Smooth muscle cell (in vitro differentiated cells): ENCODE measurements at regions not wholly inside any gene's neighbourhood (a gene's known extent, or its start where the extent isn't known, plus 50 kb on each side); places are given as distances from the start of the nearest gene placed in this dataset.

ENCODE experiments used
- DNase-seq: peaks from one replicate; lab custom pipeline; 2025; ENCODE audit not compliant: unreplicated experiment; lab: John Stamatoyannopoulos, UW
- H2AFZ ChIP-seq: fragments of 200-600 bp; sonication (generic); 2 replicates; pipeline ENCODE4 v1.6.0; 2016; ENCODE audit warnings: antibody characterized with exemption, low read depth, mild to moderate bottlenecking
- H3F3A ChIP-seq: fragments of 200-600 bp; sonication (generic); 2 replicates; pipeline ENCODE4 v1.6.0; 2017; ENCODE audit warnings: antibody characterized with exemption, low read depth
- H3K27ac ChIP-seq: fragments of 200-600 bp; sonication (generic); 2 replicates; pipeline ENCODE4 v1.5.1; 2016; ENCODE audit warnings: low read depth, mild to moderate bottlenecking
- H3K27me3 ChIP-seq: fragments of 200-600 bp; sonication (generic); 2 replicates; pipeline ENCODE4 v1.6.1; 2016; ENCODE audit warnings: low read depth, mild to moderate bottlenecking
- H3K36me3 ChIP-seq: fragments of 200-600 bp; sonication (generic); 2 replicates; pipeline ENCODE4 v1.5.1; 2016; ENCODE audit warnings: low read depth
- H3K4me1 ChIP-seq: fragments of 200-600 bp; sonication (generic); 2 replicates; pipeline ENCODE4 v1.5.1; 2016; ENCODE audit warnings: low read depth
- H3K4me2 ChIP-seq: fragments of 200-600 bp; sonication (generic); 2 replicates; pipeline ENCODE4 v1.6.0; 2016; ENCODE audit warnings: mild to moderate bottlenecking
- H3K4me3 ChIP-seq: fragments of 200-600 bp; sonication (generic); 2 replicates; pipeline ENCODE4 v1.5.1; 2016; ENCODE audit warnings: mild to moderate bottlenecking
- H3K79me2 ChIP-seq: fragments of 200-600 bp; sonication (generic); 2 replicates; pipeline ENCODE4 v1.6.0; 2016; ENCODE audit warnings: low read depth, mild to moderate bottlenecking
- H3K9ac ChIP-seq: fragments of 200-600 bp; sonication (generic); 2 replicates; pipeline ENCODE4 v1.6.0; 2016; ENCODE audit warnings: low read depth
- H3K9me3 ChIP-seq: fragments of 200-600 bp; sonication (generic); replicated peaks from 2 replicates; pipeline ENCODE4 v1.5.1; 2016; ENCODE audit warnings: low read depth
- H4K20me1 ChIP-seq: fragments of 200-600 bp; sonication (generic); 2 replicates; pipeline ENCODE4 v1.6.0; 2016; ENCODE audit warnings: low read depth
- CTCF ChIP-seq: fragments of 200-600 bp; sonication (generic); IDR thresholded peaks from 2 replicates; pipeline ENCODE4 v1.5.1; 2017; ENCODE audit warnings: borderline replicate concordance, mild to moderate bottlenecking, antibody characterized with exemption; ENCODE audit not compliant: insufficient read depth, poor library complexity, severe bottlenecking
- WGBS: methylation state at CpG from one replicate; pipeline ENCODE4 v1.1.7; 2016; ENCODE audit warnings: low lambda C conversion rate; 5-methylcytosine and 5-hydroxymethylcytosine counted together

- no peaks in the 10 kb centered on the region for H3F3A ChIP-seq
- no peaks in the 10 kb centered on the region for H3K36me3 ChIP-seq
- H3K9ac ChIP-seq: no peak overlapping the region
- H3K4me2 ChIP-seq: no peak overlapping the region
- H3K27me3 ChIP-seq: no peaks in the 10 kb centered on the region
- no peak for TF ChIP-seq CTCF
- no peaks in the 10 kb centered on the region for H3K4me1 ChIP-seq
- no peaks in the 10 kb centered on the region for H4K20me1 ChIP-seq
- H3K79me2 ChIP-seq: no peaks in the 10 kb centered on the region
- no peaks in the 10 kb centered on the region for H3K9me3 ChIP-seq
- DNase-seq: no peak
- no peak overlapping the region for H3K27ac ChIP-seq
- no peak overlapping the region for H2AFZ ChIP-seq
- H3K4me3 ChIP-seq: no peak overlapping the region
These were observed 293.8 kb downstream of the NOVA1 start for GRCh38 chr14:26304056-26304455.

- H3K4me3 ChIP-seq: no peak overlapping the region
- H3K79me2 ChIP-seq: no peaks in the 10 kb centered on the region
- 80% methylated on average over 3 of the region's 3 CpGs for WGBS
- no peaks in the 10 kb centered on the region for H3K36me3 ChIP-seq
- no peak overlapping the region for H2AFZ ChIP-seq
- no peaks in the 10 kb centered on the region for H3K27me3 ChIP-seq
- H3K9me3 ChIP-seq: no peaks in the 10 kb centered on the region
- H3K4me2 ChIP-seq: no peak overlapping the region
- DNase-seq: no peak
- no peak overlapping the region for H3K27ac ChIP-seq
- H3F3A ChIP-seq: no peaks in the 10 kb centered on the region
- TF ChIP-seq CTCF: no peak
- no peaks in the 10 kb centered on the region for H4K20me1 ChIP-seq
- no peaks in the 10 kb centered on the region for H3K4me1 ChIP-seq
- H3K9ac ChIP-seq: no peak overlapping the region
These were observed 303.9 kb downstream of the NOVA1 start for GRCh38 chr14:26293909-26294308.

GRCh38 chr14:26289891-26290486, 307.8 kb downstream of the NOVA1 start:
- Histone ChIP-seq H3K9me3 (no peaks in the 10 kb centered on the region), H3K27me3 (no peaks in the 10 kb centered on the region), H3K4me3 (no peak overlapping the region), H4K20me1 (no peaks in the 10 kb centered on the region), H3K9ac (no peak overlapping the region), H3K36me3 (no peaks in the 10 kb centered on the region), H3K4me2 (no peak overlapping the region), H3K4me1 (peaks cover 10% of the 10 kb centered on the region), H2AFZ (no peak overlapping the region), H3K27ac (no peak overlapping the region), H3F3A (no peaks in the 10 kb centered on the region), H3K79me2 (no peaks in the 10 kb centered on the region)
- DNase-seq: no peak
- no peak for TF ChIP-seq CTCF
- 60% methylated on average over 4 of the region's 4 CpGs for WGBS

- no peak overlapping the region for H3K4me3 ChIP-seq
- 14% methylated on average over 1 of the region's 1 CpG for WGBS
- no peak overlapping the region for H2AFZ ChIP-seq
- H4K20me1 ChIP-seq: no peaks in the 10 kb centered on the region
- no peak overlapping the region for H3K9ac ChIP-seq
- no peaks in the 10 kb centered on the region for H3F3A ChIP-seq
- peaks cover 12% of the 10 kb centered on the region for H3K4me1 ChIP-seq
- no peak for DNase-seq
- no peaks in the 10 kb centered on the region for H3K27me3 ChIP-seq
- TF ChIP-seq CTCF: no peak
- no peaks in the 10 kb centered on the region for H3K79me2 ChIP-seq
- H3K4me2 ChIP-seq: no peak overlapping the region
- no peak overlapping the region for H3K27ac ChIP-seq
- no peaks in the 10 kb centered on the region for H3K36me3 ChIP-seq
- no peaks in the 10 kb centered on the region for H3K9me3 ChIP-seq
These were observed 311.0 kb downstream of the NOVA1 start for GRCh38 chr14:26286913-26287205.
